KBM-7 (cell line): ENCODE measurements at regions not wholly inside any gene's neighbourhood (a gene's known extent, or its start where the extent isn't known, plus 50 kb on each side); places are given as distances from the start of the nearest gene placed in this dataset.

Source experiments
- DNase-seq: peaks from one replicate; pipeline ENCODE4 v3.0.0-alpha.2; 2015
- in situ Hi-C: fragments of 300-500 bp; cut with MboI; formaldehyde crosslinking; loops from 2 replicates; pipeline ENCODE4 v1.14.3; 2020; ENCODE audit warnings: low sequenced_read_pairs, low pct_unique_long_range_greater_than_20kb, mixed read lengths

GRCh38 chr2:185144159-185144919 is 546.0 kb downstream of the ZNF804A start:
- in situ Hi-C loops, result no loop called here
- no peak for DNase-seq

- DNase-seq, result no peak
- in situ Hi-C loops, result no loop called here
Measured at GRCh38 chr2:185145316-185146121, 547.2 kb downstream of the ZNF804A start.

- no peak for DNase-seq
- in situ Hi-C loops, result no loop called here
Measured at GRCh38 chr2:185147361-185147760, 549.0 kb downstream of the ZNF804A start.

GRCh38 chr2:185152186-185152585 is 553.9 kb downstream of the ZNF804A start:
- no peak for DNase-seq
- in situ Hi-C loops, result no loop called here

GRCh38 chr2:185161701-185162100 is 563.4 kb downstream of the ZNF804A start:
- in situ Hi-C loops, result no loop called here
- DNase-seq, result no peak

- no peak for DNase-seq
- in situ Hi-C loops, result no loop called here
Measured at GRCh38 chr2:185174353-185174752, 564.3 kb upstream of the FSIP2 start.

GRCh38 chr2:185179743-185180142 is 558.9 kb upstream of the FSIP2 start:
- in situ Hi-C loops, result no loop called here
- no peak for DNase-seq

- no peak for DNase-seq
- in situ Hi-C loops, result no loop called here
Measured at GRCh38 chr2:185181901-185182300, 556.7 kb upstream of the FSIP2 start.

- DNase-seq, result no peak
- in situ Hi-C loops, result no loop called here
Measured at GRCh38 chr2:185185044-185185443, 553.6 kb upstream of the FSIP2 start.

GRCh38 chr2:185187421-185187820 is 551.2 kb upstream of the FSIP2 start:
- DNase-seq, result no peak
- in situ Hi-C loops, result no loop called here

- no peak for DNase-seq
- in situ Hi-C loops, result no loop called here
Measured at GRCh38 chr2:185188656-185189055, 549.9 kb upstream of the FSIP2 start.

GRCh38 chr2:185201063-185201462 is 537.5 kb upstream of the FSIP2 start:
- in situ Hi-C loops, result no loop called here
- DNase-seq, result no peak

GRCh38 chr2:185202381-185202780 is 536.2 kb upstream of the FSIP2 start:
- in situ Hi-C loops, result no loop called here
- no peak for DNase-seq

- in situ Hi-C loops, result no loop called here
- no peak for DNase-seq
Measured at GRCh38 chr2:185202945-185203528, 535.6 kb upstream of the FSIP2 start.

- in situ Hi-C loops, result no loop called here
- peak; percentile 66 for DNase-seq
Measured at GRCh38 chr2:185208261-185208660, 530.3 kb upstream of the FSIP2 start.

- DNase-seq, result no peak
- in situ Hi-C loops, result no loop called here
Measured at GRCh38 chr2:185215497-185215896, 523.1 kb upstream of the FSIP2 start.

- in situ Hi-C loops, result no loop called here
- no peak for DNase-seq
Measured at GRCh38 chr2:185219981-185220380, 518.6 kb upstream of the FSIP2 start.

- in situ Hi-C loops, result no loop called here
Measured at GRCh38 chr2:185222311-185222710, 516.3 kb upstream of the FSIP2 start.

GRCh38 chr2:185227391-185227790 is 511.2 kb upstream of the FSIP2 start:
- in situ Hi-C loops, result no loop called here
- no peak for DNase-seq

More at GRCh38 chr2:185222311-185222710, 516.3 kb upstream of the FSIP2 start:
- no peak for DNase-seq

GRCh38 chr2:185239491-185239890 is 499.1 kb upstream of the FSIP2 start:
- DNase-seq, result no peak
- in situ Hi-C loops, result no loop called here
